Loucy (cell line): ENCODE measurements at regions not wholly inside any gene's neighbourhood (a gene's known extent, or its start where the extent isn't known, plus 50 kb on each side); places are given as distances from the start of the nearest gene placed in this dataset.

Source experiments
- CTCF ChIP-seq: fragments of 200-600 bp; sonication (generic); conservative IDR thresholded peaks from 2 replicates; pipeline ENCODE4 v1.5.1; 2014; ENCODE audit warnings: mild to moderate bottlenecking, antibody characterized with exemption, low read length
- EZH2phosphoT487 ChIP-seq: fragments of 200-600 bp; IDR thresholded peaks from 2 replicates; pipeline ENCODE4 v1.6.1; 2018; ENCODE audit warnings: antibody characterized with exemption, mild to moderate bottlenecking, moderate library complexity, borderline replicate concordance

DNA sequence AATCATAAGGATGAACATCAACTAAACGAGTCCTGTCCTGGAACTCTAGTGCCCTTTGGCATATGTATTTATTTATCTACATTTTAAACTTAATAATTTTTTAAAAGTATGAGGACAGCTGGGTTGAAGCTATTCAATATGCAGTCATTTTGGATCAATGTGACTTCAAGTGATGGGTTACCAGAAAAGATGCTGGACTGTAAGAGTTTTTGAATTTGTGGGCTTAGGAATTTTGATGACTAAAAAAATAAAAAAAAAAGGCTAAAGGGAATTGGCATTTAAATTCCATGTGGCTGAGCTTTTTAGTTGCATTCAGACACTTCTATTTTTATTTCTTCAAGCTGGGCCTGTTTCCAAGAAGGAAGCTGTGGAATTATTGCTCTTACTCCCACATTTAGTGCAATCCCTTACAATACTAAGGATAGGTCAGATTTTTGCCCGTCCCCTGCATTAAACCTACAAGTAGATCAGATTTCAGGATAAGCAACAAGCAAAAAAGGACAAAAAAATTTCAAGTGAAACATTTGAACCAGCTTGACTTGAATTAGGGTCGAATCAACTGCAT is 704.2 kb upstream of the CITED2 start:
- TF ChIP-seq CTCF, result no peak
- no peak for TF ChIP-seq EZH2phosphoT487
